ENCODE measurements at regions not wholly inside any gene's neighbourhood (a gene's known extent, or its start where the extent isn't known, plus 50 kb on each side); places are given as distances from the start of the nearest gene placed in this dataset.

- TF ChIP-seq NFIC (IDR thresholded peaks at IDR 0.05) = no peak
- no peak for TF ChIP-seq TCF12 (IDR thresholded peaks at IDR 0.05; ENCODE audit: low read depth)
- TF ChIP-seq, protein P1, sequence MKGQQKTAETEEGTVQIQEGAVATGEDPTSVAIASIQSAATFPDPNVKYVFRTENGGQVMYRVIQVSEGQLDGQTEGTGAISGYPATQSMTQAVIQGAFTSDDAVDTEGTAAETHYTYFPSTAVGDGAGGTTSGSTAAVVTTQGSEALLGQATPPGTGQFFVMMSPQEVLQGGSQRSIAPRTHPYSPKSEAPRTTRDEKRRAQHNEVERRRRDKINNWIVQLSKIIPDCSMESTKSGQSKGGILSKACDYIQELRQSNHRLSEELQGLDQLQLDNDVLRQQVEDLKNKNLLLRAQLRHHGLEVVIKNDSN (IDR thresholded peaks at IDR 0.05) = no peak
- no peak for TF ChIP-seq FOXM1 (IDR thresholded peaks at IDR 0.05; ENCODE audit: borderline replicate concordance, low read depth)
- no peak for TF ChIP-seq MAX (IDR thresholded peaks at IDR 0.05)
- TF ChIP-seq EP300 (IDR thresholded peaks at IDR 0.05; ENCODE audit: borderline replicate concordance) = no peak
- TF ChIP-seq ZBTB7A (IDR thresholded peaks at IDR 0.05; ENCODE audit: low read depth) = no peak
- no peak for TF ChIP-seq TAF1 (IDR thresholded peaks at IDR 0.05; ENCODE audit: low read depth)
- TF ChIP-seq, protein P2, sequence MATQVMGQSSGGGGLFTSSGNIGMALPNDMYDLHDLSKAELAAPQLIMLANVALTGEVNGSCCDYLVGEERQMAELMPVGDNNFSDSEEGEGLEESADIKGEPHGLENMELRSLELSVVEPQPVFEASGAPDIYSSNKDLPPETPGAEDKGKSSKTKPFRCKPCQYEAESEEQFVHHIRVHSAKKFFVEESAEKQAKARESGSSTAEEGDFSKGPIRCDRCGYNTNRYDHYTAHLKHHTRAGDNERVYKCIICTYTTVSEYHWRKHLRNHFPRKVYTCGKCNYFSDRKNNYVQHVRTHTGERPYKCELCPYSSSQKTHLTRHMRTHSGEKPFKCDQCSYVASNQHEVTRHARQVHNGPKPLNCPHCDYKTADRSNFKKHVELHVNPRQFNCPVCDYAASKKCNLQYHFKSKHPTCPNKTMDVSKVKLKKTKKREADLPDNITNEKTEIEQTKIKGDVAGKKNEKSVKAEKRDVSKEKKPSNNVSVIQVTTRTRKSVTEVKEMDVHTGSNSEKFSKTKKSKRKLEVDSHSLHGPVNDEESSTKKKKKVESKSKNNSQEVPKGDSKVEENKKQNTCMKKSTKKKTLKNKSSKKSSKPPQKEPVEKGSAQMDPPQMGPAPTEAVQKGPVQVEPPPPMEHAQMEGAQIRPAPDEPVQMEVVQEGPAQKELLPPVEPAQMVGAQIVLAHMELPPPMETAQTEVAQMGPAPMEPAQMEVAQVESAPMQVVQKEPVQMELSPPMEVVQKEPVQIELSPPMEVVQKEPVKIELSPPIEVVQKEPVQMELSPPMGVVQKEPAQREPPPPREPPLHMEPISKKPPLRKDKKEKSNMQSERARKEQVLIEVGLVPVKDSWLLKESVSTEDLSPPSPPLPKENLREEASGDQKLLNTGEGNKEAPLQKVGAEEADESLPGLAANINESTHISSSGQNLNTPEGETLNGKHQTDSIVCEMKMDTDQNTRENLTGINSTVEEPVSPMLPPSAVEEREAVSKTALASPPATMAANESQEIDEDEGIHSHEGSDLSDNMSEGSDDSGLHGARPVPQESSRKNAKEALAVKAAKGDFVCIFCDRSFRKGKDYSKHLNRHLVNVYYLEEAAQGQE (IDR thresholded peaks at IDR 0.05; ENCODE audit: low read depth) = no peak
- no peak for TF ChIP-seq TEAD4 (IDR thresholded peaks at IDR 0.05)
Measured at GRCh38 chr20:63127700-63128364, 88.1 kb downstream of the YTHDF1 start.

DNA sequence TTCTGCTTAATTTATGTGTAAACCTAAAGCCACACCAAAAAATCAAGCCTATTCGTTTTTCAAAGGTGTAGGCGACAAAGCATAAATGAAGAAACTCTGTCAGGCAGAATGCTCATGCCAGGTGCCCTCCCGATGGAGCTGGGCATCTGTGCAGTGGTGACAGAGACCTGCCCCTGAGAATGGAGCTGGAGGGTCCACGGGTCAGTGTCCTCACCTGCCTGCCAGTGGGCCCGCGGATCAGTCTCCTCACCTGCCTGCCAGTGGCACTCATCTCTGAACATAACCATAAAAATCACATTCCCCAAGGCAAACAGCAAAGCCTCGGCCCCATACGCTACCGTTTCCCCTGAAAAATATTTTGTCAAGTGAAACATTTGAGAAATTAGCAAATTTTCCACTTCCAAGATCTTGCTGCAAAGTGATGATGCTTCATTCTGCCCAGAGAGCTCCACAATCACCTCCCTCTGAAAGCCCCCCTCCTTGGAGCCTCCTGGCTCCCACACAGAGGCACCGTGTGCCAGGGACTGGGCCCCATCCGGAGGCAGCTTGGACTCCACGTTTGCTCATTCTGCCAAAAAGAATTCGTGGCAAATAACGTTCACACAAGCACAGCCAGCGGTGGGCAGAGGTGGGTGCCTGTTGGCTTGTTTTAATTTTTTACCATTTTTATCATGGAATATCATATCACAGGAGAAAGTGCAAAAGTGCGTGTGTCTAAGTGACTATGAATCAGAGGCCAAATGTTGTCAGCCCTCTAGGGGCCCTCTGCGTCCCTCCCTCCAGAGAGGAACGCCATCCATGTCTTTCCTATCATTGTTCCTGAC is 88.8 kb downstream of the YTHDF1 start:
- TF ChIP-seq TEAD4 (IDR thresholded peaks at IDR 0.05) (no peak), NFIC (IDR thresholded peaks at IDR 0.05) (no peak), RAD21 (IDR thresholded peaks at IDR 0.05; ENCODE audit: low read depth) (no peak), CEBPB (IDR thresholded peaks at IDR 0.05) (no peak), ZBTB7A (IDR thresholded peaks at IDR 0.05; ENCODE audit: low read depth) (no peak), EGR1 (IDR thresholded peaks at IDR 0.05) (no peak), EP300 (IDR thresholded peaks at IDR 0.05; ENCODE audit: borderline replicate concordance) (no peak), TCF12 (IDR thresholded peaks at IDR 0.05; ENCODE audit: low read depth) (no peak), YY1 (IDR thresholded peaks at IDR 0.05; ENCODE audit: low read depth) (no peak)
- TF ChIP-seq, protein P1 (IDR thresholded peaks at IDR 0.05) = no peak
- TF ChIP-seq, protein P2 (IDR thresholded peaks at IDR 0.05; ENCODE audit: low read depth) = no peak

- no peak for TF ChIP-seq TAF1 (IDR thresholded peaks at IDR 0.05; ENCODE audit: low read depth)
- no peak for TF ChIP-seq CREB1 (IDR thresholded peaks at IDR 0.05; ENCODE audit: low read depth)
- TF ChIP-seq, protein P1 (IDR thresholded peaks at IDR 0.05) = no peak
- TF ChIP-seq, protein P2 (IDR thresholded peaks at IDR 0.05; ENCODE audit: low read depth) = no peak
- TF ChIP-seq EGR1 (IDR thresholded peaks at IDR 0.05) = no peak
- no peak for TF ChIP-seq NFIC (IDR thresholded peaks at IDR 0.05)
- no peak for TF ChIP-seq ZBTB7A (IDR thresholded peaks at IDR 0.05; ENCODE audit: low read depth)
- no peak for TF ChIP-seq TEAD4 (IDR thresholded peaks at IDR 0.05)
- no peak for TF ChIP-seq TCF12 (IDR thresholded peaks at IDR 0.05; ENCODE audit: low read depth)
- TF ChIP-seq FOXM1 (IDR thresholded peaks at IDR 0.05; ENCODE audit: borderline replicate concordance, low read depth) = no peak
- no peak for TF ChIP-seq YY1 (IDR thresholded peaks at IDR 0.05; ENCODE audit: low read depth)
- TF ChIP-seq RAD21 (IDR thresholded peaks at IDR 0.05; ENCODE audit: low read depth) = no peak
- no peak for TF ChIP-seq MAX (IDR thresholded peaks at IDR 0.05)
Measured at GRCh38 chr20:63125838-63126601, 89.9 kb downstream of the YTHDF1 start.
